GM18519 (cell line): ENCODE measurements at regions not wholly inside any gene's neighbourhood (a gene's known extent, or its start where the extent isn't known, plus 50 kb on each side); places are given as distances from the start of the nearest gene placed in this dataset.

Source experiments
- ATAC-seq: cut with Tn5 transposase; IDR thresholded peaks from one replicate; pipeline ENCODE4 v1.9.1; 2021; ENCODE audit warnings: mild to moderate bottlenecking, moderate library complexity; ENCODE audit not compliant: unreplicated experiment, low FRiP score

DNA sequence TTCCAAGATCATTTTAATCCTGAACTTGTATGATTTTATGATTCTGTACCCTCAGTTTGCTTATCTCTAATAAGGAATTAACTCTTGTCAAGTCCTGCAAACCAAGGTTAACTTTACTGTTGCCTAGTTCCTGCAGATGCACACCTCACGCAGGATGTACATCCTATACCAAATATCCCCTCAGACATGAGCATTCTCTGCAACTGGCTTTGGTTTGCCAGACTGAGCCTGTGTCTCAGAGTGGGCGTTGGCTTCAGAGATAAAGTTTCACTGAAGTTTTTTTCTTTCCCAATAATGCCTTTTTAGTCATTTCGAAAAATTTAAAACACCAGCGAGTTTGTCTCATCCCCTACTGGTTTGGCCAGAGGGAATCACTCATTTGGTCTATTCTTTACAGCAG is 173.9 kb downstream of the NR2F2 start:
- no peak for ATAC-seq

DNA sequence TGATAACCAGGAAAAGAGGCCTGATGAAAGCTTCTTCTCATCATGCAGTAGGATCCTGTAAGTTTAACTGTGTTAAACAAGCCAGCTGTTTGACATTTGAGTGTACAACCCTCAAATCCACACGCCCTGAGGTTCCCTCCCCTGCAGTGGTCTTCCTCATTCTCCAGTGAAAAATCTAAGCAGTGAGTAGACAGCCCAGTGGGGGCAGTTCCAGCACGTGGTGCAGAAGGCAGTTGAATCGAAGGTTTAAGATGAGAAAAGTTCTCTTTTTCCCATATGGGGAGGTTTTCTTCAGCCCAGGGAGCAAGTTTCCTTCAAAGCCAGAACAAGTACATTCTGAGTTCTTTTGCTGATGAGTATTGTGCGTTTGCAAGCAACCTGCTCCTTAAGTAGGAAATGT is 174.5 kb downstream of the NR2F2 start:
- ATAC-seq, result no peak

DNA sequence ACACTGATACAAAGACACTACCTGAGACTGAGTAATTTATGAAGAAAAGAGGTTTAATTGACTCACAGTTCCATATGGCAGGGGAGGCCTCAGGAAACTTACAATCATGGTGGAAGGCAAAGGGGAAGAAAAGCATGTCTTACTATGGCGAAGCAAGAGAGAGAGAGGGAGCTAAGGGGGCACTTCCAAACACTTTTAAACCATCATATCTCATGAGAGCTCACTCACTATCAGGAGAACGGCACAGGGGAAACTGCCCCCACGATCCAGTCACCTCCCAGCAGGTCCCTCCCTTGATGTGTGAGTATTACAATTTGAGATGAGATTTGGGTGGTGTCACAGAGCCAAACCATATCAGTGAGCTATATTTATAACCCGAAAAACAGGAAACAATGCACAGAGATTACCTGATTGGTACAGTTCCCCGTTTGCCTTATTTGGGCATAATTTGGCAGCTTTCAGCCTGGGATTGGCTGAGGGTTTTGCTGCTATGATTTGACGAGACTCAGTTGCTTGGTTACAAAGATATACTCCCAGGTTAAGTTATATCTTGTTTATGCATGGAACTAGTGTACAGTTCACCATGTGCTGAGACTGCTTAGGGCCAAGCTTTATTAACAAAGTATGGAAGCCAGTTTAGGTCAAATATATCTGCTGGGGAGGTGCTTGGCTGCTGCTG is 184.2 kb downstream of the NR2F2 start:
- ATAC-seq, result no peak

DNA sequence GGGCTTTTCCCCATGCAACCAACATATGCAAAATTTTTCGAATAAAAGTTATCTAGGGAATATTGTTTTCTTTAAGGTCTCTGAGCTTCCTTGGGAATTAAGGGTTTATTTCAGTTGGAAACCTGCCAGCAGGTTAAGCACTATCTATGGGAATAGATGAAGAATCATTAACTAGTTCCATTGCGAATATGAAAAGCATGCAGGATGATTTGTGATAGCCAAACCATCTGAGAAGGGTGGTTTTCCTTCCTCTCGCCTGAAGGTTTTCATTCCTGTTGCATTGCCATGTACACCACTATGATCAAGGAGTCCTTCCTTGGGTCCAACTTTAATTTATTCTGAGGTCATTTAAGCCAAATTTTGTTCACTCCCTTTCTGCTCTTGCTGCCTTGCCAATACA is 184.9 kb downstream of the NR2F2 start:
- ATAC-seq, result no peak

DNA sequence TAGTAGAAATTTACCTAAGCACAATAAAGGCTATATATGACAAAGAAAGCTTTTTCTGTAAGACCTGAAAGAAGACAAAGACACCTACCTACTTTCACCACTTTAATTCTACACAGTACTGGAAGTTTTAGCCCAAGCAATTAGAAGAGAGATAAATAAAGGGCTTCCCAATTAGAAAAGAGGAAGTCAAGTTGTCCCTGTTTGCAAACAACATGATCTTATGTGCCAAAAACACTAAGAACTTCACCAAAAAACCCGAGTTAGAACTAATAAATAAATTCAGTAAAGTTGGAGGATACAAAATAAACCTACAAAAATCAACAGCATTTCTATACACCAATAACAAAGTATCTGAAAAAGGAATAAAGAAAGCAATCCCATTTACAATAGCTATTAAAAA is 190.9 kb downstream of the NR2F2 start:
- ATAC-seq, result no peak

DNA sequence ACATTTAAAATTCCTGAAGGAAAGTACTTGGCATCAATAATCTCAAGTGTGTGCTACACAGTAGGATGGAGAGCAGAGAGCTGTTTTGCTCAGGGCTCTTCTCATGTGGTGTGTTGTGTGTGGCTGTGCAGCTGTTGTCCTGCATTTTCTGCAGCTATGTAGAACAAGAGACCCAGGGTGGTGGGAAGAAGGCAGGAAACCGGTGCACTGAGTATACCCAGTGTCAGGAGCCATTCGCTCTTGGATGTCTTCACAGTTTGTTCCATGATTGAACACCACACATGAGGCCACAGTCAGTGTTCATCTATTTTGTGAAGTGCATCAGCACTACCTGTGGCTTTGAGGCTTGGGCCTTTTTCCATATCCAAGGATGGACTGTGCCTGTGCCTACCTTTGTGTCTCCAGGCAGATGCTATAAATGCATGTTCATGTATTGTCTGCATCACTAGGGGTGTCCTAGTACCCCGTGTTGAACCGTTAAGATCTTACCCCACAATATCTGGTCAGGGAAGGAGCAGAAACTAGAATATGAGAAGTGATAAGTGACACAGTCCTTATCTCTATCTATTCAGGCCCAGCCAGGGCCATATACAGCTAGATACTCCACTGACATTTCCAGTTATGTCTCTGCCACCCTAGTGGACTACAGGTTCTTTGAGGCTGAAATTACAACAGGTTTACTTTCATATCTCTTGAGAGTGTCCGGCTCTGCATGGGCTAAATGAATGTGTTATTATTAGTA is 194.3 kb downstream of the NR2F2 start:
- no peak for ATAC-seq

DNA sequence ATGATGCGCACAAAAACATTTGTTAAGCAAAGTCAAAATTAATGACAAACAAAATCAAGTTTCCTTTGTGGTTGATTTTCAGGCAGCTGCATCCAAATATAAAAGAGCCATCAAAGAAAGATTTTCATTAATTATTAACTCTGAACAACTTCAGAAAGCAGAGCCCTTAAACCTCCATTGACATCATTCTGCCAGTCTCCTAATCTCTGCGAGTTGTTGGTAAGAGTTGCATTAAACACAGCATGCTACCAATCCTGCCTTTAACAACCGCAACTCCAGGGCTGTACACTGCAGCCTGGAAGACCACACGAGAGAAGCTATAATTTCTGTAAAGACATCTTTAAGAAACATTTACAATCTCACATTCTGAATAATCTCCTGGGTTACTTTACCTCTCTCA is 204.6 kb downstream of the NR2F2 start:
- ATAC-seq, result no peak

DNA sequence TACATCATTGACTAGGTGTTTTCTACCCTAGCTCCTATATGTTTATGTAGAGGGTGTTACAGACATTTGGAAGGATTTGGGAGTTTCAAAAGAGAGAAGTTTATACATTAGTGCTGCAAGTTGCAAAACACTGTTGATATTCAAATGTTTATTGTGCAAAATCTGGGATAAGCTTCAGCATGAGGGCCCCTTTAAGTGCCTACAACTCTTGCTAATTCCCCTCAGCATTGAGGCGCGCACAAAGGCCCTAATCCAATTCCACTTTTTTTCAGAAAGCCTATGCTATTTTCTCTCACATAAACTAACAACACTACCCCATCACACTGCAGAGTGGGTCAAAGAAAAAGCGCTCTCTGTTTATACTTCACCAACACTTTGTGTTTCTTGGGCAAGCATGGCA is 208.0 kb downstream of the NR2F2 start:
- no peak for ATAC-seq

DNA sequence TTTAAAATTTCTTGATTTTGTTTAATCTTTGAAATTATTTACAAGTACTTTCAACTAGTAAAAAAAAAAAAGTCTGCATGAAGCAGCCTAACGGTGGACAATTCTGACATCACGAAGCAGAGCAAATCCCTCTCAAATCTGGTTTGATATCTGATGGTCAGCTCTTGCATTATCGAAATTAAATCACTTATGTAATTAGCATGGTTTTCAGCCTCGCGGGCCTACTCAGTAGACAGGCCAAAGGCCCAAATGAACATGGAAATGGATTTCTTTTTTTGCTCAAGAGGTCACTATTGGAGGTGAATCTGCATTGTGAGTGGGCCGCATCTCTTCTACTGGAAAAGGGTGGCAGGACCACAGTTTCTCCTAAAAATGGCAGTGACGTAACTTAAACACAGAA is 209.8 kb downstream of the NR2F2 start:
- no peak for ATAC-seq

DNA sequence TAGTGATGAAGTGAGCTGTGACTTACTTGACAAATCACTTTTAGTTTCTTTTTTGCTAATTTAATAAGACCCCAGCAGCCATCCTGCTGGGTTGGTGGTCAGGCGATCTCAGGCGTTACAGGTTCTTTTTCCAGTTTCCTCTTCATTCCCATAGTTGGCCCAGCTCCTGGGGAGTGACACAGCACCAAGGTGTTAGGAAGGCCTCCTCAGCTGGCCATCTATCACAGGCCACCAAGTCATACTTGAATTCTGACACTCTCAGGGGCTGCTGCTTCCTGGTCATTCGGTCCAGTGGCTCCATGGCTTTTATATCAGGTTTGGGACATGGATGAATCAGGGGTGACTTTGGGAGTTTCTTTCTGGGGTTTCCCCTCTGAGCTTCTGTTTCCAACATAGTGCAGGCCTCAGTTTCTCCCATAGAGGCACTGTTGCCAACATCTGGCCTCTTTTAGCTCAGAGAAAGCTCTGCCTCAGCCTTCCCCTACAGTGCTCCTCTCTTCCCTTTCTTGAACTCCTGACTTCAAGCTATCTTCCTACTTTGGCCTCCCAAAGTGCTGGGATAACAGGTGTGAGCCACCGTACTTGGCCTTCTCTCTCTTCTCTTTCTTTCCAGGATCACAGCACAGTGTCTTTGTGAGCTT is 211.8 kb downstream of the NR2F2 start:
- ATAC-seq, result no peak

DNA sequence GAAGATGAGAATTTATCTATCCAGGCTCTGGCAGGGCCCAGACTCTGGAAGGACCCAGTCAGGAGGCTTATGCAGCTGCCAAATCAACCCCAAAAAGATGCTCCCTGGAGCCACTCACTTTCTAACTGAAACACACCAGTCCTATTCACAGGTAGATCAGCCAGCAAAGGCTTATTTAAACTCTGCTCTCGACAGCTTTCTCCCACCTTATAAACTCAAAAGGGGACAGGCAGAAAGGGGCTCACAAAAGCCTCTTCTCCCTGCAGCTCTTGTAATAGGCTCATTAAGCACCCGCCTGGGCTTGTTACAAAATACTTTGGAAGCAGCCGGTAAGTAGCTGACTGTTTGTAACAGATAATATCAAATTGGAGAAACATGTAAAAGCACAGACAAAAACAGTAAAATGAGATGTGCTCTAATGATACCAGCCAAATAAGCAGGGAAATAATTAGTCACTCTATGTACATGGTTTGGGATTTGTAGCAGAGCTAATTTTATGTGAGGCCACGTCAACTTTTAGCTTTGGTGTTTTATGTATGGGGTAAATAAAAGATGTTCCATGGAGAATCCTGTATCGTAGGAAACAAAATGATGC is 213.8 kb downstream of the NR2F2 start:
- ATAC-seq, result no peak

DNA sequence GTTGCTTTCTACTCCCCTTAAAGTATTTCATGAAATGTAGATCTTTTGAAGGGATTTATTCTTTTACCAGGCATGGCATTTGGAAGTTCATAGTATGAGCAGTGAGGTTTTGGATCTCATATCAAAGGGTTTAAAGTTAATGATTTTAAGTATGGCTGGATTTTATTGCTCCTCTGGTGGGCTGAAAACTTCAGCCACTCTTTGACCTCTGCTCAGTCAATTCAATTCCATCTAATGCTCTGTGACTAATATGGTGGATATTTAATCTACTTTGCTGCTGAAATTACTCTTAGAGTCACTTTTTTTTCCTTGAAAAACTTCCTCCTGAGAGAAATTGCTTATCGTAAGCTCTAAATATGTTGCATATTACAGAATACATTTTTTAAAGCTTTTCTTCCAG is 218.6 kb downstream of the NR2F2 start:
- no peak for ATAC-seq

DNA sequence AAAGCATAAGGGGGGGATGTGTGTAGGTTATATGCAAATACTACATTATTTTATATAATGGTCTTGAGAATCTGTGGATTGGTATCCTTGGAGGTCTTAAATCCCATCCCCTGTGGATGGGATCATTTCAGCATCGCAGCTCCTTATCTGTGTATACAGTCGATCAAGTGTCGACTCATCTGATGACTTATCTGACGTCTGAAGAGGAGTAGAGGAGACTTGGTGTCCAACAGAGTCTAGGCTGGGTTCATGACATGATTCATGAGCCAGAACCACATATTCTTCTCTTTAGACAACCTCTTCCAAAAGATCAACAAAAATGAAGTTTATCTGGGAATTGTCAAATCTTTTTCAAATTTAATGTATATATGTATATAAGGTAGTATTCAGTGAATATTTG is 220.7 kb downstream of the NR2F2 start:
- no peak for ATAC-seq

DNA sequence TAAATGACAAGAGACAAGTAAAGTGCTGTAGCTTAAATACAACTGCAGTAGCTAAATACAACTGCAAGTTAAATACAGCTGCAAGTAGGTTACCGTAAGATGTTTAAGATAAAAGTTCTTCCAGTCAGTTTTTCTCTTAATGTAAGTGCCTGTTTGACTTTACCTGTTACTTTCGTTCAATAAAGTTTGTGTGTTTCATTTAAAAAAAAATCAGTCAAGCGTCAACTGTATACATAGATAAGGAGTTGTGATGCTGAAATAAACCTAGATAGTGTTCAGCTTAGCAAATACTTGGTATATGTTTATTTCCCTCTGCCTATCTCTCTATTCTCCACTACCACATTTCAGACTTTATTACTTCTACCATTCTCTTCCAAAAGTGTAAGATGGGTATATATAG is 221.2 kb downstream of the NR2F2 start:
- no peak for ATAC-seq

DNA sequence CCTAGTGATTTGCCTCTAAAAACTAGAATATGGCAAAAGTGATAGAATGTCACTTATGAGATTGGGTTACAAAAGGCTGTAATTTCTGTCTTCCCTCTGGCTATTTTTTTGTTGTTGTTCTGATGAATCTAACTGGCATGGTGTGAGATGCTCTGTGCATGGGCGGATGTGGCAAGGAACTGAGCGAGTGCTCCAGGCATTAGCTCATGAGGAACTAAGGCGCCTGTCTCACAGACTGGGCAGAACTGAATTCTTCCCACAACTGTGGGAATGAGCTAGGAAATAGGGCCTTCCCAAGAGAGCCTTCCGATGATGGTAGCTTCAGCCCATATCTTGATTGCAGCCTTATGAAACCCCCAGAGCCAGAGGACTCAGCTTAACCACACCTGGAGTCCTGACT is 222.5 kb downstream of the NR2F2 start:
- ATAC-seq, result no peak

DNA sequence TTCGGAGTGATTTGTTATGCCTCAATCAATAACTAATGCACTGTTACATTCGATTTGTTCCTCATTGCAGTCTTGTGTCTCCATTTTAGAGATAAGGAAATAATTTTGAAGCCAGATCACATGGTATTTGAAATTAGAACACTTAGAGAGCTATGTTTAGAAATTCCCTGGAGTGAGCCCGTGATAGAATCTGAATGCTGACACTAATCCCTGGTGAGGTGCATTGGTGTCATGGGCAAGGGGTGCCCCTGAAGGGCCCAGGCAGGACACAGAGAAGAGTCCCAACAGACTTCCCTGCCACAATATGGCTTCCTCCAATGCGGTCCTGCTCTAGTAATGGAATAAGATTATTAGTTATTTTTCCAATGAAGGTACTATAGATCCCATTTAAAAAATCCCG is 223.0 kb downstream of the NR2F2 start:
- ATAC-seq, result no peak

DNA sequence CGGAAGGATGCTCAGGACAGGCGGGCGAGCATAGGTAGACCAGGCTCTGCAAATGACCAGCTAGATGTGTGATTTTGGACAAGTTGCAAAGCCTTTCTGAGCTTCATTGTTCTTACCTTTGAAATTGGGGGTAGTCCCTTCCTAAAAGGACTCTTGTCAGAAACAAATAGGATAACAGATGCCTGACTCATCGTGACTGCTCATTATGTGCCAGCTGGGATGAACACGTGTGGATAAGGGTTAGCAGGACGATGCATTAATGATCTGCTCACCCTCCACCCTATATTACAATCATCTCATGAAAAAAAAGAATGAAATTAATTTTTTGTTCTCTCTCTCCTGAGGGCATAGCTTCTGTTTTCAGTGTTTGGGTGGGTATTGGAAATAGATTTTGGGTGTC is 223.4 kb downstream of the NR2F2 start:
- no peak for ATAC-seq

DNA sequence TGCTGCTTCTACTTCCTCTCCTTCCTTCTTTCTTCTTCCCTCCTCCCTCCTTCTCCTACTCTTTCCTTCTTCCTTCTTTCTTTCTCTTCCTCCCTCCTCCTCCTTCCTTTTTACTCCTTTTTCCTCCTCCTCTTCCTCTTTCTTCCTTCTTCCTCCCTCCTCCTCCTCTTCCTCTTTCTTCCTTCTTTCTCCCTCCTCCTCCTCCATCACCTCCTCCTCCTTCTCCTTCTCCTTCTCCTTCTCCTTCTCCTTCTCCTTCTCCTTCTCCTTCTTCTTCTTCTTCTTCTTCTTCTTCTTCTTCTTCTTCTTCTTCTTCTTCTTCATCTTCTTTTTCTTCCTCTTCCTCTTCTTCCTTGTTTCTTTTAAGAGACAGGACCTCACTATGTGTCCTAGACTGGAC is 224.0 kb downstream of the NR2F2 start:
- ATAC-seq, result no peak

DNA sequence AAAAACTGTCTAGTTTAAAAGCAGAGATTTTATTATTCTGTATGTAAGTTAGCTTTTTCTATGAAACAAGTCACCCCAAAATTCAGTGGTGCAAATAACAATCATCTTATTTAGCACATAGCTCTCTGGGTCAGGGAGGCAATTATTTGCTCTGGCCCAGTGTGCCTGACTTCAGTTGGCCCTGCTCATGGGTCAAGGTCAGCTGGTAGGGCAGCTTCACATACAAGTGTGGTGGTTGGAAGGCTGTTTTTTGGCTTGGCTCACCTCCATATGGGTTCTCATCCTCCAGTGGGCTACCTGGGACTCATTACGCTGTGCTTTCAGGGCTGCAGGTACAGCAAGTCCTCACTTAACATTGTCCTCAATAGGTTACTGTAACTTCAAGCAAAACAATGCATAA is 228.6 kb downstream of the NR2F2 start:
- ATAC-seq, result no peak

DNA sequence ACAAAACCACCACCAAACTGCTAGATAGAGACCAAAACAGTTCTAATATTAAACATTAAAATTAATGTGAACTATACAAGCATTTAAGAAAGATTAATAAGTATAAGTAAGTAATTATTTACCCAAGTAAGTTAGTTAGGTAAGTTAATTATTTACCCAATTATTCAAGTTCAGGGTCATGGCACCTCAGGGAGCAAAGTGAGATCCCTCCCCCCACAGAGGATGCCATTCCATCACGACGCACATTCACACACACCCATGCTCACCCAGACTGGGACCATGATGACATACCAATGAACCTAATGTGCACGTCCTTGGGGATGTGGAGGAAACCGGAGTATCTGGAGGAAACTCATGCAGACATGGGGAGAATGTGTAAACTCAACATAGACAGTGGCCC is 229.1 kb downstream of the NR2F2 start:
- no peak for ATAC-seq

DNA sequence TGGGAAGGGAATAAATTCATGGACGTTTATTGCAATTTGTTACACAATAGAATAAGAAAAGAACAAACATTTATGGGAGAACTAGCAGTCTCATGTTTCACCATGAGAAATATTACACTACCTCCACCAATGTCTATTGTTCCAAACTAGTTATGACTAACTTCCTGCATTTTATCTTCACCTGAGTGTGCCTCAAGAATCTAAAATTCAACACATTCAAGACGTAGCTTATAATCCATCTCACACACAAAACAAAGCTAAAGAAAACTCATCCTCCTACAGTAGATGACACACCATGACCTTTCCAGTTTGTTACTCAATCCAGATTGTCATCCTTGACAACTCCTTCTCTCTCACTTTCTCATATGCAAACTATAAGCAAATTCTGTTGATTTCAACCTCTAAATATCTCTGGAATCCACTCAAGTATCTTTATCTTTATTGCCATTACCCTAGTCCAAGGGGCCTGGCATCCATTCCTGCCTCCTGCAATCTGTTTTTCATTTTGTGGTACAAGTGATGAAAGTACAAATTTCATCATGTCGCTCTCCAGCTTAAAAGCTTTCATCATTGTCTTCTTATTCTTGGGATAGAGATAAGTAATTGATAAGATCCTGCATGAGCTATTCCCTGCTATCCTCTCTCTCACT is 229.9 kb downstream of the NR2F2 start:
- no peak for ATAC-seq
